ENCODE measurements at regions not wholly inside any gene's neighbourhood (a gene's known extent, or its start where the extent isn't known, plus 50 kb on each side); places are given as distances from the start of the nearest gene placed in this dataset.
A peak's percentile ranks its signal among the peaks of the same experiment; 100 is the strongest.

DNA sequence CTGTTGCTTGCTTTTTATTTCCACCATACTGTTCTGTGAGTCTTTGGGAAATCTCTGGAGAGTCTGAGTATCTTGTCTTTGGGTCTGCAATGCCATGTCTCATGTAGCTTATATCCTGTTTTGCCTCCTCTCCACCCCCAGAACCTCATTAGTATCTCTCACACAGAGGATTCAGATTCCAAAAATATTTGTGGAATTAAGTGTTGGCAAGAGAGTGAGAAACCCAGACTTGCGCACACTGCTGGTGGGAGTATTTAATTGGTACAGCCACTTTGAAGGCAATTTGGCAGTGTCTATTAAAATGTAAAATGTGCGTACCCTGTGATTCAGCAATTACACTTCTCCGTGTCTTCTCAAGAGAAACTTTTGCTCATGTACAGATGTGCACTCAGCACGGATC, 68.6 kb downstream of the ZNF621 start:
- peak; percentile 74 for DNase-seq

DNA sequence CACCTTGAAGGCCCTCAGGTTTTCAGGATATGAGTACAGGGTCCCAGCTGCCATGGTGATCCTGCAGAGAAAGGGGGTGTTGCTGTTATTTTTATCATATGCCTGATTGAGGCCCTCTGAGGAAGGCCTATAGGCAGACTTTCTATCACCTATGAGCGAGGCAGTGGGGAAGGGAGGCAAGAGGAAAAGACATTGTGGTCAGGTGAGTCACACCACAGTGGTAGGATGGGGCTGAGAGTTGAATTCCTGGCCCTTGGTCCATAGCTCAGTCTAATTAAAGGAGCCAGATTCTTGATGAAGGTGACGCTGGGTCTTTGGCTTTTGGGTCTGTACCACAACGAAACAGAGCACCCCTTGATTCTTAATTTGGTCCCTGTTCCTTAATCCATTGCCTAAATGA, 72.7 kb downstream of the ZNF621 start:
- DNase-seq = peak; percentile 10

DNA sequence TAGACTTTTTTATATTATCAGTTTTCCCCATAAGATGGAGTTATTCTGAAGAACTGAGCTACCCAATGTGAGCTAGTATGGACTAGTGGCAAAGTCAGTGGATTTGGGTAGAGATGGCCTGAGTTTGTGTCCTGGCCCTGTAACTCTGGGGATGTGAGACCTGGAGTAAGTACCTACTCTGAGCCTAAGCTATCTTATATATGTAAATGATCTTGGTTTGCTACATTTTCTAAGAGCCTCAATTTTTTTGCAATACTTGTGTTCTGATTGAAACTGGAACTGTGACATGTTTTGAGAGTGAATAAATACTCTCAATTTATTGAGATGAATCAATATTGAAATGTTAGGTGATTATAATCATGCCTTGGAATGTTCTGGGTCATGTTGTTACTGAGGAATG, 73.6 kb downstream of the ZNF621 start:
- DNase-seq = no peak

DNA sequence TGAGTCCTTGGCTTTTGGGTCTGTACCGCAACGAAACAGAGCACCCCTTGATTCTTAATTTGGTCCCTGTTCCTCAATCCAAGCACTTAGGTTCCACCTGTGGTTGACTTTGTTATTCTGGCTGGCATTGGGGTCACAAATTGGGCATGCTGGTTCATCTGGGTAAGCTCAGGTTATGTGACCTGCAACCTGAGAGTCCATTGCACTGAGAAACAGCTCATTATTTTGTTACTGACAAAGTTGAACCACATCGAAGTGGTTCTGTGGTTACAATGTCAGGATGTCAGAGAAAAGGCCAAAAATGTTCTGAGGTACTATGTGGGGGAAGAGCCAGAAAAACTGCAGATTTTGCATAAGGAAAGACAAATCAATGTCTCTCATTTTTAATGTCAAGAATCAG, 74.2 kb downstream of the ZNF621 start:
- no peak for DNase-seq

DNA sequence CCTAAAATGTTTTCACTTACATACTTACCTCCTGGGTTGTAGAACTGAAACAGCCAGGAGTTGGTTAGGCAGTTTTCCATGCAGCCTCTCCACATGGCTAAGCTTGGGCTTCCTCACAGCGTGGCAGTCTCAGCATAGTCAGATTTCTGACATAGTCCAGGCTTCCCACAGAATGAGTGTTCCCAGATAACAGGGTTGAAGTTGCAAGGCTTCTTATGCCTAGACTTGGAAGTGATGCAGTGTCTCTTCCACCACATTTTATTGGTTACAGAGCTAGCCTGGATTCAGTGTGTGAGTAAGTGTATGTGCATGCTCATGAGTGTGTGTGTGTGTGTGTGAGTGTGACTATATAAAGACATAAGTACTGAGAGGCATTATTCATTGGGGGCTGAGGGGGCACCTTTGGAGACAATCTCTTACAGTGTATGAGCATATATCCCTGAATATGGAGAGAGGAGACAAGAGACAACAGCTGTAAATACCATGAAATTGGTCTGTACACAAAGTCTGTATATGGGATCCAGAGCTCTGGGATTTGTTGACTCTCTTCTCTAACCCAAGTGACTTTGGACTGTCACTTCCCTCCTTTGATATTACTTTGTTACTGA, 78.1 kb downstream of the ZNF621 start:
- DNase-seq = no peak

DNA sequence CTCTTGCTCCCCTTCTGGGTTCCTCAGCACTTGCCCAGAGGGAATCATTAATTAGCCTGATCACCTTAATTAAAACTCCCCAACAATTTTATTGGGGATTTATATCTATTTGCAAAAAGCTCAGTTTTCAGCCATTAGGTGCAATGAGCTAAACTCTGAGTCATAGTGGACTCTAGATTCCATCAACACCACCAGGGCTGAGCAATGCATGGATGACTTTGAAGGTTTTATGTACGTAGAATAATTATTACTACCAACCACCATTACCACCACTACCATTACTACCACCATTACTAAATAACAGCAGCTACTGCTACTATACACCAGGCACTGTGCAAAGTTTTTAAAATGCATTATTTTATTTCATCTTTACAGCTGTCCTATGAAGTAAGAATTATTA, 81.2 kb downstream of the ZNF621 start:
- no peak for DNase-seq

DNA sequence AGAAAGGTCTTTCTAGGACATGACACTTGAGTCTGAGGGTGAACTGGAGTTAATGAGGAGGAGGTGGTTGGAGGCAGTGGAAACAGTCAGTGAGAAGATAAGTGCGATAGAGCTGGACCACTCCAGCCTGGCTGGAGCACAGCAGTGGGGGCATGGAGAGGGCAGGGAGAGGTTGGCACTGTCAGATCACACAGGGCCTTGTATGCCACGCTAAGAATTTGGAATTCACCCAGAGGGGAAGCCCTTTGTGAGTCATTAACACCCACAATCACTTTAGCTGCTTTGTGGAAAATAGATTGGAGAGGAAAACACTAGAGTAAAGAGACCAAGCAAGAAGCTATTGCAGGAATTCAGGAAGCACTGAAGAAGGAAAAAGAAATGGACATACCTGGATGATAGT, 83.3 kb downstream of the ZNF621 start:
- no peak for DNase-seq

DNA sequence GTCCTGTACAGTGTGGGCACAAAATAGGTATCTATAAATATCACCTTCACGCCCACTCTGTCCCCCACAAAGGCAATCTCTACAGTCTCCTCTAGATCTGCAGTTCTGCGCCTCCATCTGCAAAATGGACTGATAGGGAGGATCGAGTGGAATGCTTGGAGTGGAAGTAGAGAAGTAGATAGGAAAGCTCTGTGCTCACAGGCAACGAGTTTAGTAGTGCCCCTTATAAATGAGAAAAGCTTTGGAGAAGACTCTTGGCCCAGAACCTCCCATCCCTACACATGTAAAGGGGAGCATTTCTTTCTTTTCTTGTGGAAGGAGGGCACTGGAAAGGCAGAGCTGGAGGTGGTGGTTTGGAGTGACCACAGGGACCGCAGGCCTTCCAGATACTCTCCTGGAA, 88.5 kb downstream of the ZNF621 start:
- DNase-seq = no peak

DNA sequence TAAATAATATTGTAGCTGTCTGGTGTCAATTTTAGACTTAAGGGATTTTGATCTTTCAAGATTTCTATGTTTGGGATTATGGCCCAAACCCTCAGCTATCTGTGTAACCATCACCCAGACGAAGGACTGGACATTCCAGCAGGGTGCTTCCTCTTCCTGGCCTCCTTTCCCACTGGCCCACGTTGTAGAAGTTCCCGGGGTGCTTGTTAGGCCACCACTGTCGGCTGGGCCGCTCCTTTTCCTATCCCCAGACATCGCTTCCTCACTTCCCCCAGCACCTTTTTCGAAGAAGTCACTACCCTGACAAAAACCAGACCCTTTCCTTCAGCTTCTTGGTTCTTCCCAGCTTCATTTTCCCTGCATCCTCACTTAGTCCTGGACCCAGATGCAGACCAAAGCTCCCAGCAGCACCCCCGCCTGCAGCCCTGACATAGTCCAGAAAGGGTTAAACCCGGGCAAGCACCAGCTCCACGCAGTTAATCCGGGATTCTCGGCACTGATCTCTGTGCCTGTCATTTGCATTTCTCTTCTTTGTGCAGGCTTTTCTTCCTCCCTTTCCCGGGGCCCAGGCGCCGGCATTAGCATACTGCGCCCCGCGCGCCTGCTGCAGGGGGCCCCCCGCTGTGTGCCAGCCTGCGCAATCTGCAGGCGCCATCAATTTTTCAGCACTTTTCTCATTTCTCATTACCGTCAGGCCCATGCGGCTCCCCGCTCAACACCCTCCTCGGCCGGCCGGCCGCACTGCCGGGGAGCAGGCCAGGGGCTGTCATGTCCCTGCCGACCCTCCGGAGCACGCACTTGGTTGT, 90.6 kb downstream of the ZNF621 start:
- DNase-seq = no peak

DNA sequence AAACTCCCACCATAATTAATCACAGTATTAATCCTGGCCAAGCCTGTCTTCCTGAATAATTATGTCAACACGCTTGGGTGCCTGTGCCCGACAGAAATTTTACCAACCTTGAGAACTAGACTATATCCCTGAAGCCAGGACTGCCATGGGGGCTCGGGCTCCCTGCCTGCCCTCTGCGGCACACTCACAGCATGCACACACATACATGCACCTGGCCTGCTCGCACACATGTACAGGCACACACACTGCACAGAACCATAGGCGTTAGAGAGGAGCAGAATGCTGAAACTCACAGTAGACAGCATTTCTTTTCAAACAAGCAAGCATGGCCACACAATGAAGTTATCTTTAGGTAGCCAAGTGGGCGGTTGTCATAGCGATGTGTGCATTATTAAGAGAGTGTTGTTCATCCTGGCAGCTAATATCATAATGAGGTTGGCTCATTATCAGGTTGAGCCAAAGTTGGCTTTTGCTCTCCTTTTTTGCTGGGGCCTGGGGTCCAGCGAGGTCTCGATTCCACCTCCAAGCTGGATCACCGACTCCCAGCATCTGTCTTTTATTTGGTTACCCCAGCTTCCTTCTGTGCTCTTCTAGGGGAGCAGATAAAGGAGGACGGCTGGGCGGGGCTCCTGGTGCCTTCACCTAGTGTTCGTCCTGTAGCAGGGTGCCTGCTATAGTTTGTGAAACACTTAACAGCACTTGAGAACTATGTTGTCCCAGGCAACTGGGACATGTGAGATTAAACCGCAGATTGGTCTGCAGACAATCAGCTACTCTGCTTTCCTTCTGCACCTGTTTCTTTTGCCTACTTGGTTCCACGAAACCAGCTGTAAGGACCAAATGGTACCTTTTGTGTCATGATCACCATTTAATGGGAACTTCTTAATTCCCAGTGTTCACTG, 91.4 kb downstream of the ZNF621 start:
- no peak for DNase-seq

DNA sequence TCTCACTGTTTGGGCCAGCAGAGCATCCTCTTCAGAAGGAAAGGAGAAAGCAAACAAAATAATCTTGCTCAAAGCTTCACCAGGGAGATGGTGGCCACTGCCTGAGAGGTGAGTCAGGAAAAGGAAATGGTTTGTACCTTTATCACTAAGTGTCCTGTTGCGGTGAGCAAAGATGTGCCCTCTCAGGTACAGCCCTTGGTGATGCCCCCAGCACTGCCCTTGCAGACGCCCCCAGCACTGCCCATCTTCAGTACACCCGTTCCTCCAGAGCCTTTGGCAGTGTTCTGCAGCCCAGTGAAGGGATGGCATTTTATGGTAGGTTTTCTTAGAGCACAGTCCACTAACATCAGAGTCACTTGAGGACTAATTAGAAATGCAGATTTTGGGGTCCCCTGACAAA, 92.3 kb downstream of the ZNF621 start:
- DNase-seq = no peak

DNA sequence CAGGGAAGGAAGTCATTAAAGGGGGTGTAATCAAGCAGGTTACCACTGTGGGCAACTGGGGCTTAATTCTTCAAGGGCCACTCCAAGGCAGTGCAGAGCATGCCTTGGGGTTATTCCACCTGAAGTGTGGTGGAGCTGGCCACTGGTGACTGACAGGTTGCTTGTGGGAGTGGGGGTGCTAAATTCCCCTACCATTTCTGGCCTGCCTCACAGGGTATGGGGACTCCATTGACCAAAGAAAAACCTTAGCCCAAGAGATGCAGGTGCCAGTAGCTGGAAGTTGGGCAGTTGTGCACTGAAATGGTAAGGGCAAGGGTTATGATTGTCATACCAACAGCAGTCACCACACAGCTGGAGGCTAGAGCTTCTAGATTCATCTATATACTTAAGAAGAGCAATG, 93.4 kb downstream of the ZNF621 start:
- no peak for DNase-seq

DNA sequence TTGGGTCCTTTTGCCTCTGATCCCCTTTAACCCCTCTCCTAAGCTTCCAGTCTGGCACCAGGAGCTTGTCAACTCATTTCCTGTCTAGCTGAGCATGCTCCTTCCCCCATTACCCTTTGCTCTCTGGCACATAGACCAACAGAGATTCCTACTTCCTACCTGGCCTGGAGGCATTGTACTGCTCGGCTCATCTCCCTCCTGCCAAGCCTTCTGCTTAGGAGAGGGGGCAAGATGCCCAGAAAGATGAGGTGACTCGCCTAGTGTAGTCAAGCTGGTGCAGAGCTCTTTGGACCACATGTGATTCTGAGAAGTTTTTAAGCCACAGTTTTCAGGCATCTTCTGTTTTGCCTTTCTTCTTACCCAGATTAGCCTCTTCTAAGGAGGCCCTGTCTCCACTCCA, 95.4 kb downstream of the ZNF621 start:
- no peak for DNase-seq

DNA sequence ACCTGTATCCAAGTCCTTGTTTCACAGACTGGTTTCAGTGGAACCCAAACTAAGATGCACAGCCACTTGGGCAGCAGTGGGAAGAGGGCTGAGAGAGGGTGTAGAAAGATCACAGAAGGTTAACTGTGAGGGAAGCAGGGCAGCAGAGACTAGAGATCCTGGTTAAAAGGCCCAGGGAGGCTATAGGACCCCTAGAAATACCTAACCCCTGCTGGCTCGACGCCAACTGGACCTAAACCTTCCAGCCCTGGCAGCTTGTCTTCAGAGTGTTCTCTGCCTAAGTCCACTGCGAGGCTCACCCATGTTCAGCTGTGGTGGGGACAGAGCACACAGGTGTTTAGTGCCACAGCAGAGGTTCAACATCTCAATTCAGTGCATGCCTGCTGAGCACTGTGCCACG, 96.5 kb downstream of the ZNF621 start:
- DNase-seq = no peak

DNA sequence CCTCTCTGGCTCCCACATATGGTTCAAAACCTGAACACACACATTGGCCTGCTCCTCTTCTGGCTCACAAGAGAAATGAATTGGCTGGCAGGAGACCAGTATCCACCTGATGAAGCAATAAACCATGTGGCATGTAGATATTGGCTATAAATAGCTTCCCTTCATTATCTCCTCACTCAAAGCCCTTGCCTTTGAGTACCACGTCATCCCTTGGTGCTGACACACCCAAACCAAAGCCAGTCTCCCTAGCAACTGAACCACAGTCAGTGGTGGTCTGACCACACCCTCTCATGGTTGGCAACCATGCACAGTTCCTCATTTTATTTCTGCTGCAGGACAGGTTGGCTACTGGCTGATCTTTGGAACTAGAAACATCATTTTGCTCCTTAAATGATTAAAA, 98.8 kb downstream of the ZNF621 start:
- peak; percentile 12 for DNase-seq

DNA sequence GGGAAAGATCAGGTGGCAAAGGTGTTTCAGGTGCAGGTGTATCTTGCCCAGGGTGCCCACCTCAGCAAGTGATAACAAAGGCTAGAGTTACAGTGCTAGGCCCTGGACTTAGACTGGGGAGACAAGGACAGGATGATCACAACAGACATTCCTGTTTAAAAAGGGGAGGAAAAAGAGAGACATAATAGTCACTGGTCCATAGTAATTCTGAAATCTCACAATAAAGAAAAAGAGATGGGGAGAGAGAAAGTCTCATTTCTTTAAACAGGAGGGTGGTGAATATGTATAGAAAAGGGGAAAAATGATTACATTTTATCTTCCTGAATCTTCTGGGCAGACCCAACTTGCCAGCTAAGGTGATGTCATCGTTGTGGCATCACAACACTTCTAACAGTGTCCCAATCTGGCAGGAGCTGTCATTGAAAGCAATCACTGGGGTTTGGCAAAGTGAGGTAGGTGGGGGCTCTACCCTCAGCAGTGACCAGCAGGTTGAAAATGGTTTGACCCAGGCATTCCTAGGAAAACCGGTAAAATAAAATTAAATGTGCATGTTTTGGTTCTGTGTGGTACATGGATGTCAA, 99.5 kb downstream of the ZNF621 start:
- DNase-seq = no peak

DNA sequence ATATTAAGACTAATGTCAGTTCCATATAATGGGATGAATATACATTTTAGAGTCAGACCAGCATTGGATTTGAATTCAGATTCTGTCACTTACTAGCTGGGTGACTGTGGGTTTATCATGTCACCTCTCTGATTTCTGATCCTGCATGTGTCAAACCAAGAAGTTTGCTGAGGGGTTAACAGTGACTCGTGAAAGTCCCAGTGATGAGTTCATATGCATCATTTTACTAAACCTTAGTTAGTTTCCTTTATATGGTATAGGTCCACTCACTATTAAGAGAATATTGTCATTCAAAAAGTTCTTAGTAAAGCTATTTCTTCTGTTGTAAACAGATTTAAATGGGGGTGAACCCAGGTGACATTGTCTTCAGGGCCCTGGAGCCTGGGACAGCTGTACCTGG, 102.3 kb downstream of the ZNF621 start:
- DNase-seq = no peak

DNA sequence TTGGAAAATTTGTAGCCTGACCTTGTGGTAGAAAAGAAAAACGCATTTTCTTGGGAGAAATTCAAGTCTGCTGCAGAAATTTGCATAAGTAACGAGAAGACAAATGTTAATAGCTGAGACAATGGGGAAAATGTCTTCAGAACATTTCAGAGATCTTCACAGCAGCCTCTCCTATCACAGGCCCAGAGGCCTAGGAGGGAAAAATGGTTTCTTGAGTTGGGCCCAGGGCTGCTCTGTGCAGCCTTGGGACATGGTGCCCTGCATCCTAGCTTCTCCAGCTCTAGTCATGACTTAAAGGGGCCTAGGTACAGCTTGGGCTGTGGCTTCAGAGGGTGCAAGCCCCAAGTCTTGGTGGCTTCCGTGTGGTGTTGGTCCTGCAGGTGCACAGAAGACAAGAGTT, 104.2 kb downstream of the ZNF621 start:
- no peak for DNase-seq

DNA sequence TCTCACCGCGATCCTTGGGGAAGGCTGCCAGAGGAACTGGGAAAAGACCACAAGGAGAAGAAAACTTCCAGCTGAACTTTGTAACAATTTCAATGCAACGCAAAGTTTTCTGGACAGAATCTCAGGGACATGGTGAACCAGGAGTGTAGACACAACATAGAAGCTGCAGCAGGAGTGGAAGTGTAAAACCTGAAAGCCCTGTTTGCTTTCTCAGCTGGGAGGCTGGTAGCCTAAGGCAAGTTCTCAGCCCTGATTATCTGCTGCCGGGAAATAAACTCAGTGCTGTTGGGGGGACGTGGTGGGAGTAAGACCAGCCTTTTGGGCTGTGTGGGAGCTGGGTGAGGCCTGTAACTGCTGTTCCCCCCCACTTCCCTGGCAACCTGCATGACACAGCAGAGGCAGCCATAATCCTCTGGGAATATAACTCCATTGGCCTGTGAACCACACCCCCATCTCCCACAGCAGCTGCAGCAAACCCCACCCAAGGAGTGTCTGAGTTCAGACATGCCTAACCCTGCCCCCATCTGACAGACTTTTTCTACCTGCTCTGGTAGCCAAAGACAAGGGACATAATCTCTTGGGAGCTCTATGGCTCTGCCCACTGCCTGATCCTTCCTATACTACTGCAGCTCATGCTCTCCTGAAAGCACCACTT, 106.7 kb downstream of the ZNF621 start:
- no peak for DNase-seq

DNA sequence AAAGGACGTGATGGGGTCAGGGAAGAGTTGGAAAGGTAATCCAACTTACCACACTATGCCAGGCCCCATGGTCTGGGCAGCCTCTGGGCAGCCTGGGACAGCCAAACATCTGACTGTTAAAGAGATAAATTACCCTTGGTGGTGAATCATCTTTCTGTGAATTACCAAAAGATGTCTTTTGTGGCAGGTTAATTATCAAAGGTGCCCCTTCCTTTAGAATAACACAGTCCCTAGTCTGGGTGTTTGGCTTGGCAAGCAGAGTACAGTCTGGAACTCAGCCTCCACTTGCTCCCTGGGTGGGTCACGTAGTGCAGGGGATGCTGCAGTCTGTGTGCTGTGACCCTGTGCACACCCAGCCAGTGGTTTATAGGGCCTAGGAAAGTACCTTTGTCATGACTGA, 113.1 kb downstream of the ZNF621 start:
- no peak for DNase-seq

DNA sequence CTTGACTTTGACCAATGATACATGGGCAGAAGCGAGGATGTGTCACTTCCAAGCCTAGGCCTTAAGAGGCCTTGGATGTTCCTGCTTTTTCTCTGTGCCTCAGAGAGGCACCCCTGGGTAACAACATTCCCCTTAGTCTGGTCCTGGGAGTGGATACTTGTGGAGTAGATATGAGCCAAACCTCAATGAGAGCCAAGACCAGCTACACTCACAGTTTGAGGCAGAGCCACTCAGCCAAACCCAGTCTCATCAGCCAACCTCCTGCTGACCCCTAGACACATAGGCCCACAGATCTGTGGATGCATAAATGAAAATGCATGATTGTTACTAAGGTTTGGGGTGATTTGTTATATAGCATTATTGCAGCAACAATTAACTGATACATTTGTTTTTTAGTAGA, 114.2 kb downstream of the ZNF621 start:
- no peak for DNase-seq

DNA sequence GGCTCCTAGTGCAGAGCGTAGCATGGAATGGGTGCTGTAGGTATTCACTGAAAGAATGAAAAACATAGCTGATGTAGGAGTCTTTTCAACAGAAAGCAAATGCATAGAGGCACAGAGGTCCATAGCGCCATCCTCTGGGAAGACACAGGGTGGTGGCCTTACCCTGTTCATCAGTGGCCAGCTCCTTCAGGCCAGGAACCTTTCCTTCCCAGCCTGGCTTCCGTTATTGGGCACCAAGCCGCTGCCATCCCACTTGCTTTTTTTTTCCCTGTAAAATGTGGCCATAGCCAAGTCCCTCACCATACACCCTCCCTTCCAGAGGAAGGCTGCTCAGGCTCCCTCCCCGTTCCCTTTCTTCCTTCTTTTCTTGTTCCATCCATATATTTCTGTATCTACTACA, 118.1 kb downstream of the ZNF621 start:
- no peak for DNase-seq

DNA sequence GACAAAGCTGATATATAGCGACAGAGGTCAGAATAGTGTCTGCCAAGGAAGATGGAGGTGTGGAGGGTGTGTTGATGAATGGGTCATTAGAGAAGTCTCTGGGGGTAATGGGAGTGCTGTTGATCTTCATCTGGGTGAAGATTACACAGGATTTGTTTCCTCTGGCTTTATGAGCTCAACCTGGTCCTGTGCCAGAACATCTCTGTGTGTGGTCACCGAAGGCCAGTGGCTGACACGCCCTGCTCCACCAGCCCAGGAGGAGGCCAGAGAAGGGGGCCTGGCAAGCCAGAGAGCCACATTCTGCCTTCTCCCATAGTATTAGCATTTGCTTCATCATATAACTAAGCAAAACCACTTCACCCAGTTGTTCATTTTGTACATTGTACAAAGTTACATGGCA, 121.1 kb downstream of the ZNF621 start:
- DNase-seq = no peak

Measured in fibroblast of skin of back (primary cell).